ENCODE measurements at regions not wholly inside any gene's neighbourhood (a gene's known extent, or its start where the extent isn't known, plus 50 kb on each side); places are given as distances from the start of the nearest gene placed in this dataset.

DNA sequence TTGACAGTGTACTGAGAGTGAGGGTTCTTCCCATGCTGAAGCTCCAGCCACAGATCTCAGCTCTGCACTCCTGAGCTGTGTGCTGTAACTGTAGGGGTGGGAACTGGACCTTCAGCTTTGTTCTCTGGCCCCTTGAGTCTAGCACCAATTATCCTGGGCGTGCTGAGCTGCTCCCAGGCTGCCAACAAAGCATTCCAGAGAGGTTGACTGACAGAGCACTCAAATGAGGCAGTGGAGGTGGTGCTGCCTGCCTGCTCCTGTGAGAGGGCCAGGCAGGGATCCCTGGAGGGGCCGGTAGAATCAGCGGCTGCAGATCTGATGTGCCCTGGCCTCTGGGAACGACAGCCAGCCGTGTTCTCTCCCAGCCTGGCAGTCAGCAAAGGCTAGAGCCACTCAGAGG is 375.7 kb upstream of the AADAT start:
- H3K27me3 ChIP-seq (replicated peaks in 1 of 4; ENCODE audit: control extremely low read depth in 1 of 4, control insufficient read depth in 3 of 4, insufficient read depth in 4 of 4, low read length in 3 of 4), result no peaks in the 10 kb centered on the region
- Mint-ChIP-seq H3K9me3 (ENCODE audit: insufficient read depth) (peaks cover 4% of the 10 kb centered on the region), H3K27ac (no peak overlapping the region), H3K4me3 (no peak overlapping the region), H3K4me1 (no peaks in the 10 kb centered on the region), H3K27me3 (no peaks in the 10 kb centered on the region)
- no peak overlapping the region for H2AFZ ChIP-seq (ENCODE audit: insufficient read depth, low read depth, low read length, poor library complexity, severe bottlenecking)
- H3K9me3 ChIP-seq (ENCODE audit: control extremely low read depth in 1 of 3, control insufficient read depth in 2 of 3, insufficient read depth in 1 of 3, low read length in 2 of 3), result peaks cover 0 to 11% (median 0%) of the 10 kb centered on the region in 3 donors
- no peak overlapping the region for H3K9ac ChIP-seq (ENCODE audit: low read length)
- intact Hi-C loops (cut with micrococcal nuclease), result no loop called here
- no peaks in the 10 kb centered on the region for H3K79me2 ChIP-seq (ENCODE audit: control insufficient read depth, insufficient read depth, low read length)
- no peaks in the 10 kb centered on the region for H3K4me1 ChIP-seq (ENCODE audit: control insufficient read depth in 2 of 2, insufficient read depth in 2 of 2, low read length in 2 of 2)
- ChIA-PET CTCF (no interaction called here), POLR2A (no interaction called here)
- DNase-seq (no peak), ATAC-seq (ENCODE audit: low read depth) (no peak)
- no peaks in the 10 kb centered on the region for H4K20me1 ChIP-seq (ENCODE audit: control insufficient read depth, insufficient read depth, low read length, poor library complexity, severe bottlenecking)
- no peaks in the 10 kb centered on the region for H3K36me3 ChIP-seq (replicated peaks in 1 of 2; ENCODE audit: control extremely low read depth in 1 of 2, control insufficient read depth in 1 of 2, extremely low read depth in 1 of 2, insufficient read depth in 2 of 2, low read length in 1 of 2)
- 86% methylated on average over 5 of the region's 5 CpGs for WGBS (ENCODE audit: insufficient coverage)
- TF ChIP-seq EZH2 (IDR thresholded peaks at IDR 0.05; ENCODE audit: borderline replicate concordance, insufficient read depth, low read depth, low read length, poor library complexity, severe bottlenecking), result no peak
- TF ChIP-seq, protein P1, sequence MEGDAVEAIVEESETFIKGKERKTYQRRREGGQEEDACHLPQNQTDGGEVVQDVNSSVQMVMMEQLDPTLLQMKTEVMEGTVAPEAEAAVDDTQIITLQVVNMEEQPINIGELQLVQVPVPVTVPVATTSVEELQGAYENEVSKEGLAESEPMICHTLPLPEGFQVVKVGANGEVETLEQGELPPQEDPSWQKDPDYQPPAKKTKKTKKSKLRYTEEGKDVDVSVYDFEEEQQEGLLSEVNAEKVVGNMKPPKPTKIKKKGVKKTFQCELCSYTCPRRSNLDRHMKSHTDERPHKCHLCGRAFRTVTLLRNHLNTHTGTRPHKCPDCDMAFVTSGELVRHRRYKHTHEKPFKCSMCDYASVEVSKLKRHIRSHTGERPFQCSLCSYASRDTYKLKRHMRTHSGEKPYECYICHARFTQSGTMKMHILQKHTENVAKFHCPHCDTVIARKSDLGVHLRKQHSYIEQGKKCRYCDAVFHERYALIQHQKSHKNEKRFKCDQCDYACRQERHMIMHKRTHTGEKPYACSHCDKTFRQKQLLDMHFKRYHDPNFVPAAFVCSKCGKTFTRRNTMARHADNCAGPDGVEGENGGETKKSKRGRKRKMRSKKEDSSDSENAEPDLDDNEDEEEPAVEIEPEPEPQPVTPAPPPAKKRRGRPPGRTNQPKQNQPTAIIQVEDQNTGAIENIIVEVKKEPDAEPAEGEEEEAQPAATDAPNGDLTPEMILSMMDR (IDR thresholded peaks at IDR 0.05), result no peak
- H3K27ac ChIP-seq (ENCODE audit: low read length in 2 of 2), result no peak overlapping the region
- no peak overlapping the region for H3K4me2 ChIP-seq (replicated peaks; ENCODE audit: low read depth, low read length, poor library complexity, severe bottlenecking)
- no peak overlapping the region for H3K4me3 ChIP-seq (ENCODE audit: control extremely low read depth in 1 of 5, extremely low read depth in 1 of 5, insufficient read depth in 1 of 5, low read depth in 2 of 5, low read length in 4 of 5)

DNA sequence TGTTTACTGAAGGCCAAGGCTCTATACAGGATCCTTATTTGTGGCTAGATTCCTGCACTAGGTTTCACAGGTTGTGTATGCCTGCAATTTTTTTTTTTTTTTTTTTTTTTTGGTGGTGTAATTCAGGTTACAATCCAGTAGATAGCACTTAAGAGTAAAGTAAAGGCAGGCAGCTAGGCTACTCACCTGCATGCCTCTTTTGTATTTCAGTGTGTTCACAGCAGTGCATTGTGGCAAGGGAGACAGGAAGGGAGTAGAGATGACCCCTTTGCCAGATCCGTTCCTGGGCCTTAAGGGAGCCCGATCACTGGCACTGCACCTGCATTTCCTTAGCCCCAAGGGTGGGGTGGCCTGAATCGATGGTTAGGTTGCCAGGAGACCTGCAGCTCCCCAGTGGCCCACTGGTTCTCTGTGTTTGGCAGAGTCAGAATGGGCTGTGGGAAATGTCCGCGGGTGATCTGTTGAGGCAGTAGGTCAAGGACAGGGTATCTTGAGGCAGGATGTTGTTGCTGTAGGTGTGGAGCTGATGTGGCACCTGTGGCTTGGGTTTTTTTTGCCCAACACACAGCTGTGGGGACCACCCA is 374.9 kb upstream of the AADAT start:
- H3K9me3 ChIP-seq (ENCODE audit: control extremely low read depth in 1 of 3, control insufficient read depth in 2 of 3, insufficient read depth in 1 of 3, low read length in 2 of 3), result peaks cover 0 to 11% (median 0%) of the 10 kb centered on the region in 3 donors
- Mint-ChIP-seq H3K4me3 (no peak overlapping the region), H3K27me3 (no peaks in the 10 kb centered on the region), H3K27ac (no peak overlapping the region), H3K9me3 (ENCODE audit: insufficient read depth) (peaks cover 4% of the 10 kb centered on the region), H3K4me1 (no peaks in the 10 kb centered on the region)
- ATAC-seq (ENCODE audit: low read depth), result no peak
- H3K4me1 ChIP-seq (ENCODE audit: control insufficient read depth in 2 of 2, insufficient read depth in 2 of 2, low read length in 2 of 2), result no peaks in the 10 kb centered on the region
- no peaks in the 10 kb centered on the region for H4K20me1 ChIP-seq (ENCODE audit: control insufficient read depth, insufficient read depth, low read length, poor library complexity, severe bottlenecking)
- no peak overlapping the region for H3K4me3 ChIP-seq (ENCODE audit: control extremely low read depth in 1 of 5, extremely low read depth in 1 of 5, insufficient read depth in 1 of 5, low read depth in 2 of 5, low read length in 4 of 5)
- ChIA-PET CTCF (no interaction called here), POLR2A (no interaction called here)
- H3K36me3 ChIP-seq (replicated peaks in 1 of 2; ENCODE audit: control extremely low read depth in 1 of 2, control insufficient read depth in 1 of 2, extremely low read depth in 1 of 2, insufficient read depth in 2 of 2, low read length in 1 of 2), result no peaks in the 10 kb centered on the region
- intact Hi-C loops (cut with micrococcal nuclease), result no loop called here
- H3K27me3 ChIP-seq (replicated peaks in 1 of 4; ENCODE audit: control extremely low read depth in 1 of 4, control insufficient read depth in 3 of 4, insufficient read depth in 4 of 4, low read length in 3 of 4), result no peaks in the 10 kb centered on the region
- H3K9ac ChIP-seq (ENCODE audit: low read length), result no peak overlapping the region
- DNase-seq, result no peak
- H3K79me2 ChIP-seq (ENCODE audit: control insufficient read depth, insufficient read depth, low read length), result no peaks in the 10 kb centered on the region
- no peak overlapping the region for H2AFZ ChIP-seq (ENCODE audit: insufficient read depth, low read depth, low read length, poor library complexity, severe bottlenecking)
- H3K27ac ChIP-seq (ENCODE audit: low read length in 2 of 2), result no peak overlapping the region
- no peak for TF ChIP-seq EZH2 (IDR thresholded peaks at IDR 0.05; ENCODE audit: borderline replicate concordance, insufficient read depth, low read depth, low read length, poor library complexity, severe bottlenecking)
- TF ChIP-seq, protein P1 (IDR thresholded peaks at IDR 0.05), result no peak
- no peak overlapping the region for H3K4me2 ChIP-seq (replicated peaks; ENCODE audit: low read depth, low read length, poor library complexity, severe bottlenecking)
- 85% methylated on average over 3 of the region's 5 CpGs for WGBS (ENCODE audit: insufficient coverage)
